ENCODE measurements at regions not wholly inside any gene's neighbourhood (a gene's known extent, or its start where the extent isn't known, plus 50 kb on each side); places are given as distances from the start of the nearest gene placed in this dataset.

DNA sequence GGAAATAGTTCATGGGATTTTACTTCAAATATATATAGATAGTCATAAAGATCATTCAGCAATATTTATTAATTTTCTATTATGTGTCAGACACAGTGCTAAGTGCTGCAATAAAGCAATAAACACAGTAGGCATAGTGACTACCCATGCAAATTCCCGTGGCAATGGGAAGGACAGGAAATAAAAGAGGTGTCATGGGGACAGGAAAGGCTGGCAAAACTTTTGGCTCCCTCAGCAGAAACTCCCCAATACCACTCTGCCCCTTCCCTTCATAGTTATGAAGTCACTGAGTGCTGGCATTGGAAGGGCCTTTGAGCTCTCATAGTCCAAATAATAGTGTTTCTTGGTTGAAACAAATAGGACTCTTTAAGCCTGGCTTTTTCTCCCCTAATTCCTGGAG lies 104.4 kb upstream of the DPT start:
- TF ChIP-seq, protein P1, sequence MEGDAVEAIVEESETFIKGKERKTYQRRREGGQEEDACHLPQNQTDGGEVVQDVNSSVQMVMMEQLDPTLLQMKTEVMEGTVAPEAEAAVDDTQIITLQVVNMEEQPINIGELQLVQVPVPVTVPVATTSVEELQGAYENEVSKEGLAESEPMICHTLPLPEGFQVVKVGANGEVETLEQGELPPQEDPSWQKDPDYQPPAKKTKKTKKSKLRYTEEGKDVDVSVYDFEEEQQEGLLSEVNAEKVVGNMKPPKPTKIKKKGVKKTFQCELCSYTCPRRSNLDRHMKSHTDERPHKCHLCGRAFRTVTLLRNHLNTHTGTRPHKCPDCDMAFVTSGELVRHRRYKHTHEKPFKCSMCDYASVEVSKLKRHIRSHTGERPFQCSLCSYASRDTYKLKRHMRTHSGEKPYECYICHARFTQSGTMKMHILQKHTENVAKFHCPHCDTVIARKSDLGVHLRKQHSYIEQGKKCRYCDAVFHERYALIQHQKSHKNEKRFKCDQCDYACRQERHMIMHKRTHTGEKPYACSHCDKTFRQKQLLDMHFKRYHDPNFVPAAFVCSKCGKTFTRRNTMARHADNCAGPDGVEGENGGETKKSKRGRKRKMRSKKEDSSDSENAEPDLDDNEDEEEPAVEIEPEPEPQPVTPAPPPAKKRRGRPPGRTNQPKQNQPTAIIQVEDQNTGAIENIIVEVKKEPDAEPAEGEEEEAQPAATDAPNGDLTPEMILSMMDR (IDR thresholded peaks at IDR 0.05): no peak
- no peak for TF ChIP-seq POLR2A (IDR thresholded peaks at IDR 0.05)

Measured in upper lobe of left lung (tissue), 4 donors.